WTC11 (cell line): ENCODE measurements at regions not wholly inside any gene's neighbourhood (a gene's known extent, or its start where the extent isn't known, plus 50 kb on each side); places are given as distances from the start of the nearest gene placed in this dataset.

Experiments
- ATAC-seq: fragments of 200-7000 bp; cut with Tn5 transposase; 2 replicates; pipeline ENCODE4 v1.10.0; 2021; ENCODE audit warnings: mild to moderate bottlenecking, moderate library complexity
- CTCF ChIA-PET: fragments of 300-600 bp; sonication (Branson Sonifier 250); formaldehyde crosslinking; loops from one replicate; lab custom pipeline; 2021; ENCODE audit warnings: antibody characterized with exemption; lab: Charles Lee
- POLR2A ChIA-PET: fragments of 350-600 bp; sonication (Branson Sonifier 250); formaldehyde crosslinking; loops from one replicate; lab custom pipeline; 2021; ENCODE audit warnings: antibody characterized with exemption; lab: Charles Lee
- DNase-seq: peaks from one replicate; pipeline ENCODE4 v3.0.0; 2021; ENCODE audit warnings: low spot score
- H3K27ac Mint-ChIP-seq: 2 replicates; pipeline ENCODE4 v1.8.0; 2021; ENCODE audit warnings: mixed read lengths
- H3K27me3 Mint-ChIP-seq: 2 replicates; pipeline ENCODE4 v1.8.0; 2021; ENCODE audit warnings: low read depth, mild to moderate bottlenecking, moderate library complexity, mixed read lengths
- H3K36me3 Mint-ChIP-seq: 2 replicates; pipeline ENCODE4 v1.8.0; 2021; ENCODE audit warnings: mixed read lengths
- H3K4me1 Mint-ChIP-seq: 2 replicates; pipeline ENCODE4 v1.8.0; 2022; ENCODE audit warnings: mixed read lengths
- H3K4me3 Mint-ChIP-seq: 2 replicates; pipeline ENCODE4 v1.8.0; 2021; ENCODE audit warnings: mild to moderate bottlenecking, moderate library complexity, mixed read lengths
- H3K9me3 Mint-ChIP-seq: 2 replicates; pipeline ENCODE4 v1.8.0; 2021; ENCODE audit warnings: mixed read lengths
- ARID4B ChIP-seq: sonication (generic); formaldehyde crosslinking; IDR thresholded peaks from 2 replicates; pipeline ENCODE4 v1.8.0; 2023; ENCODE audit warnings: missing genetic modification reagents, mild to moderate bottlenecking, borderline replicate concordance
- ATF6 ChIP-seq: sonication (generic); formaldehyde crosslinking; IDR thresholded peaks from 2 replicates; pipeline ENCODE4 v1.8.1; 2023; ENCODE audit warnings: mild to moderate bottlenecking, missing genetic modification reagents
- CBFB ChIP-seq: sonication (generic); formaldehyde crosslinking; IDR thresholded peaks from 2 replicates; pipeline ENCODE4 v1.8.1; 2022; ENCODE audit warnings: mild to moderate bottlenecking, low read depth, missing genetic modification reagents
- E2F1 ChIP-seq: sonication (generic); formaldehyde crosslinking; IDR thresholded peaks from 2 replicates; pipeline ENCODE4 v1.8.0; 2022; ENCODE audit warnings: mild to moderate bottlenecking, missing genetic modification reagents
- ELF4 ChIP-seq: sonication (generic); formaldehyde crosslinking; IDR thresholded peaks from 2 replicates; pipeline ENCODE4 v1.8.1; 2022; ENCODE audit warnings: low read depth, mild to moderate bottlenecking, moderate library complexity, missing genetic modification reagents
- HMGA2 ChIP-seq: fragments of 250-450 bp; sonication (Bioruptor Pico); IDR thresholded peaks from 2 replicates; pipeline ENCODE4 v1.4.0; 2021; ENCODE audit warnings: mild to moderate bottlenecking, moderate library complexity
- MAX ChIP-seq: sonication (generic); formaldehyde crosslinking; IDR thresholded peaks from 2 replicates; pipeline ENCODE4 v1.8.0; 2022; ENCODE audit warnings: mild to moderate bottlenecking, missing genetic modification reagents
- NFATC4 ChIP-seq: fragments of 250-450 bp; sonication (Bioruptor Pico); IDR thresholded peaks from 2 replicates; pipeline ENCODE4 v1.9.0; 2021; ENCODE audit warnings: mild to moderate bottlenecking
- NFE2L1 ChIP-seq: sonication (generic); formaldehyde crosslinking; IDR thresholded peaks from 2 replicates; pipeline ENCODE4 v1.8.1; 2023; ENCODE audit warnings: missing genetic modification reagents
- NR1H2 ChIP-seq: sonication (generic); formaldehyde crosslinking; IDR thresholded peaks from 2 replicates; pipeline ENCODE4 v1.9.0; 2021; ENCODE audit warnings: mild to moderate bottlenecking, moderate library complexity, missing genetic modification reagents
- NR2C2 ChIP-seq: sonication (generic); formaldehyde crosslinking; IDR thresholded peaks from 2 replicates; pipeline ENCODE4 v1.8.0; 2022; ENCODE audit warnings: mild to moderate bottlenecking, missing genetic modification reagents
- PRRX2 ChIP-seq: fragments of 250-450 bp; sonication (Bioruptor Pico); IDR thresholded peaks from 2 replicates; pipeline ENCODE4 v1.8.0; 2021; ENCODE audit warnings: mild to moderate bottlenecking
- SMAD4 ChIP-seq: sonication (generic); formaldehyde crosslinking; IDR thresholded peaks from 2 replicates; pipeline ENCODE4 v1.8.0; 2022; ENCODE audit warnings: mild to moderate bottlenecking, missing genetic modification reagents
- STAT6 ChIP-seq: sonication (generic); formaldehyde crosslinking; conservative IDR thresholded peaks from 2 replicates; pipeline ENCODE4 v1.8.1; 2023; ENCODE audit warnings: mild to moderate bottlenecking, low read depth, missing genetic modification reagents, moderate library complexity
- TEAD4 ChIP-seq: sonication (generic); formaldehyde crosslinking; IDR thresholded peaks from 2 replicates; pipeline ENCODE4 v1.8.0; 2022; ENCODE audit warnings: mild to moderate bottlenecking, missing genetic modification reagents
- ZNF416 ChIP-seq: fragments of 250-450 bp; sonication (Bioruptor Pico); IDR thresholded peaks from 2 replicates; pipeline ENCODE4 v1.9.0; 2021; ENCODE audit warnings: mild to moderate bottlenecking, inconsistent platforms
- ZNF532 ChIP-seq: fragments of 250-450 bp; sonication (Bioruptor Pico); IDR thresholded peaks from 2 replicates; pipeline ENCODE4 v1.9.0; 2021; ENCODE audit warnings: mild to moderate bottlenecking, borderline replicate concordance

GRCh38 chr7:68015122-68015977, 1018.7 kb downstream of the TYW1 start:
- no peak overlapping the region for H3K4me3 Mint-ChIP-seq
- TF ChIP-seq NFATC4 (CRISPR knock-in tag) (no peak), MAX (CRISPR knock-in tag) (no peak), NFE2L1 (CRISPR knock-in tag) (no peak), NR1H2 (CRISPR knock-in tag) (no peak), E2F1 (no peak), ZNF532 (CRISPR knock-in tag) (no peak), TEAD4 (CRISPR knock-in tag) (no peak), ELF4 (CRISPR knock-in tag) (no peak), STAT6 (CRISPR knock-in tag) (no peak), SMAD4 (CRISPR knock-in tag) (no peak), ZNF416 (no peak), HMGA2 (no peak), NR2C2 (CRISPR knock-in tag) (no peak), ATF6 (CRISPR knock-in tag) (no peak), CBFB (CRISPR knock-in tag) (no peak), ARID4B (CRISPR knock-in tag) (no peak), PRRX2 (CRISPR knock-in tag) (no peak)
- TF ChIP-seq, all 79 proteins: peak for 0
- Mint-ChIP-seq H3K27me3 (peaks cover 81% of the 10 kb centered on the region), H3K27ac (no peak overlapping the region), H3K36me3 (peaks cover 9% of the 10 kb centered on the region), H3K4me1 (peaks cover 22% of the 10 kb centered on the region), H3K9me3 (peaks cover 11% of the 10 kb centered on the region)
- ATAC-seq, result no peak
- POLR2A ChIA-PET, result no interaction called here
- no peak for DNase-seq
- CTCF ChIA-PET, result interaction anchor here (0.7 kb wide), 1 partner anchor 48 kb away, joined by 3 read pairs; no protein-coding TSS in a partner anchor
